GM18868 (cell line): ENCODE measurements at regions not wholly inside any gene's neighbourhood (a gene's known extent, or its start where the extent isn't known, plus 50 kb on each side); places are given as distances from the start of the nearest gene placed in this dataset.

Experiments
- ATAC-seq: cut with Tn5 transposase; IDR thresholded peaks from one replicate; pipeline ENCODE4 v1.9.1; 2021; ENCODE audit warnings: mild to moderate bottlenecking, moderate library complexity; ENCODE audit not compliant: unreplicated experiment

- ATAC-seq, result no peak
Measured at GRCh38 chr5:152978141-152978835, 512.2 kb upstream of the GRIA1 start.

GRCh38 chr5:152987131-152987530 is 503.3 kb upstream of the GRIA1 start:
- ATAC-seq, result no peak

- ATAC-seq, result no peak
Measured at GRCh38 chr5:152990217-152990616, 500.3 kb upstream of the GRIA1 start.

- ATAC-seq, result no peak
Measured at GRCh38 chr5:152990649-152991048, 499.8 kb upstream of the GRIA1 start.

- no peak for ATAC-seq
Measured at GRCh38 chr5:152994033-152994680, 496.3 kb upstream of the GRIA1 start.

- ATAC-seq, result peak; percentile 62
Measured at GRCh38 chr5:152995214-152995725, 495.2 kb upstream of the GRIA1 start.

GRCh38 chr5:153005711-153006110 is 484.8 kb upstream of the GRIA1 start:
- no peak for ATAC-seq

GRCh38 chr5:153006681-153007080 is 483.8 kb upstream of the GRIA1 start:
- ATAC-seq, result no peak

GRCh38 chr5:153014194-153014593 is 476.3 kb upstream of the GRIA1 start:
- no peak for ATAC-seq

- no peak for ATAC-seq
Measured at GRCh38 chr5:153018121-153018520, 472.3 kb upstream of the GRIA1 start.

GRCh38 chr5:153030755-153031725 is 459.4 kb upstream of the GRIA1 start:
- no peak for ATAC-seq

GRCh38 chr5:153039501-153039900 is 451.0 kb upstream of the GRIA1 start:
- ATAC-seq, result no peak

- no peak for ATAC-seq
Measured at GRCh38 chr5:153043886-153044285, 446.6 kb upstream of the GRIA1 start.

GRCh38 chr5:153050496-153051179 is 439.8 kb upstream of the GRIA1 start:
- ATAC-seq, result no peak

- ATAC-seq, result no peak
Measured at GRCh38 chr5:153066281-153066680, 424.2 kb upstream of the GRIA1 start.

- no peak for ATAC-seq
Measured at GRCh38 chr5:153067869-153068268, 422.6 kb upstream of the GRIA1 start.

GRCh38 chr5:153079396-153079795 is 411.1 kb upstream of the GRIA1 start:
- no peak for ATAC-seq

GRCh38 chr5:153080940-153081339 is 409.5 kb upstream of the GRIA1 start:
- ATAC-seq, result no peak

GRCh38 chr5:153081385-153081784 is 409.1 kb upstream of the GRIA1 start:
- no peak for ATAC-seq

- no peak for ATAC-seq
Measured at GRCh38 chr5:153084511-153084910, 406.0 kb upstream of the GRIA1 start.

GRCh38 chr5:153086486-153086885 is 404.0 kb upstream of the GRIA1 start:
- no peak for ATAC-seq
